Endothelial cell of umbilical vein (primary cell): ENCODE measurements at regions not wholly inside any gene's neighbourhood (a gene's known extent, or its start where the extent isn't known, plus 50 kb on each side); places are given as distances from the start of the nearest gene placed in this dataset.

Experiments used
- BruUV-seq: library from RNA; stranded (reverse); fragments of 400-500 nt; replicated peaks from 2 replicates; lab custom pipeline; 2021; lab: Mats Ljungman, UMichigan
- CTCF ChIA-PET: fragments of 300-600, 350-600 bp; sonication (Branson Sonifier 250); formaldehyde crosslinking; loops from one replicate; lab custom pipeline; 2021; ENCODE audit warnings: antibody characterized with exemption, inconsistent platforms; lab: Charles Lee
- POLR2A ChIA-PET: fragments of 300-600, 350-600 bp; sonication (Branson Sonifier 250); formaldehyde crosslinking; loops from one replicate; lab custom pipeline; 2021; ENCODE audit warnings: antibody characterized with exemption, inconsistent platforms; lab: Charles Lee
- DNase-seq: peaks from one replicate; pipeline ENCODE4 v3.0.0-alpha.2; 2011; ENCODE audit warnings: low read depth, low spot score
- FAIRE-seq: peaks from 2 replicates; lab custom pipeline; 2011; peaks lifted over from hg19 to GRCh38; lab: Jason Lieb, UNC
- H2AFZ ChIP-seq: 2 replicates; pipeline ENCODE4 v1.6.0; 2012; ENCODE audit warnings: low read depth, low read length, control low read depth, inconsistent platforms
- H3K27ac ChIP-seq: 2 replicates; pipeline ENCODE4 v1.5.1; 2011; ENCODE audit warnings: low read depth, mild to moderate bottlenecking, control low read depth, low read length, moderate library complexity; ENCODE audit not compliant: insufficient read depth
- H3K27me3 ChIP-seq, 2 experiments: 2 replicates each; pipeline versions ENCODE4 v1.6.0 to v1.6.1; 2011; ENCODE audit warnings: low read length in 2 of 2, mixed read lengths in 1 of 2; ENCODE audit not compliant: control insufficient read depth in 2 of 2, insufficient read depth in 2 of 2
- H3K36me3 ChIP-seq, 2 experiments: 2 replicates in 1 of 2; 3 replicates in 1 of 2; pipeline ENCODE4 v1.5.1; 2011; ENCODE audit warnings: low read length in 2 of 2, mild to moderate bottlenecking in 1 of 2, moderate library complexity in 1 of 2; ENCODE audit not compliant: control insufficient read depth in 2 of 2, insufficient read depth in 2 of 2; ENCODE audit errors: extremely low read depth in 1 of 2
- H3K4me1 ChIP-seq: 3 replicates; pipeline ENCODE4 v1.5.1; 2011; ENCODE audit warnings: mild to moderate bottlenecking, low read length; ENCODE audit not compliant: control insufficient read depth, insufficient read depth; ENCODE audit errors: extremely low read depth
- H3K4me2 ChIP-seq: 2 replicates; pipeline ENCODE4 v1.6.1; 2011; ENCODE audit warnings: low read length, control low read depth, mixed read lengths; ENCODE audit not compliant: insufficient read depth
- H3K4me3 ChIP-seq, 3 experiments: fragments of 200-600 bp in 1 of 3; sonication (generic), shearing (Covaris generic) in 1 of 3; replicated peaks in 1 of 3; 2 replicates each; pipeline ENCODE4 v1.5.1; 2011 to 2016; ENCODE audit warnings: control low read depth in 3 of 3, low read length in 3 of 3, mild to moderate bottlenecking in 2 of 3, inconsistent platforms in 1 of 3, low read depth in 1 of 3, moderate library complexity in 1 of 3; ENCODE audit not compliant: insufficient read depth in 1 of 3
- H3K79me2 ChIP-seq: 2 replicates; pipeline ENCODE4 v1.6.0; 2012; ENCODE audit warnings: low read length, inconsistent platforms; ENCODE audit not compliant: control insufficient read depth, insufficient read depth
- H3K9ac ChIP-seq: replicated peaks from 2 replicates; pipeline ENCODE3; 2011; ENCODE audit warnings: low read length, control low read depth; ENCODE audit not compliant: insufficient read depth; ENCODE audit errors: extremely low read depth
- H3K9me1 ChIP-seq: replicated peaks from 3 replicates; pipeline ENCODE4 v1.6.0; 2011; ENCODE audit warnings: mild to moderate bottlenecking, low read length; ENCODE audit not compliant: control insufficient read depth, insufficient read depth; ENCODE audit errors: extremely low read depth
- H3K9me3 ChIP-seq: replicated peaks from 2 replicates; pipeline ENCODE4 v1.5.1; 2012; ENCODE audit warnings: low read length, inconsistent platforms; ENCODE audit not compliant: control insufficient read depth, insufficient read depth
- H4K20me1 ChIP-seq: replicated peaks from 2 replicates; pipeline ENCODE3; 2011; ENCODE audit warnings: mild to moderate bottlenecking, low read length; ENCODE audit not compliant: control insufficient read depth, insufficient read depth; ENCODE audit errors: extremely low read depth
- CTCF ChIP-seq, 2 donors: IDR thresholded peaks; 1 replicate in 1 of 2; 2 replicates in 1 of 2; pipeline ENCODE4 v1.5.1; 2011; ENCODE audit warnings: low read length in 2 of 2, mild to moderate bottlenecking in 2 of 2, moderate library complexity in 2 of 2, control low read depth in 1 of 2, inconsistent platforms in 1 of 2, low read depth in 1 of 2; ENCODE audit not compliant: insufficient read depth in 1 of 2; ENCODE audit errors: extremely low read depth in 1 of 2
- EZH2 ChIP-seq: IDR thresholded peaks from 2 replicates; pipeline ENCODE4 v1.6.1; 2012; ENCODE audit warnings: borderline replicate concordance, low read depth, mild to moderate bottlenecking, moderate library complexity, low read length, inconsistent platforms; ENCODE audit not compliant: severe bottlenecking
- FOS ChIP-seq: IDR thresholded peaks from 2 replicates; pipeline ENCODE4 v1.6.1; 2011; ENCODE audit warnings: mild to moderate bottlenecking, low read length, moderate library complexity, borderline replicate concordance; ENCODE audit not compliant: insufficient read depth
- JUN ChIP-seq: IDR thresholded peaks from 2 replicates; pipeline ENCODE4 v1.6.1; 2011; ENCODE audit warnings: borderline replicate concordance, low read depth; ENCODE audit not compliant: insufficient read length, insufficient read depth
- MAX ChIP-seq: IDR thresholded peaks from 2 replicates; pipeline ENCODE4 v1.6.1; 2011; ENCODE audit not compliant: insufficient read depth, insufficient read length
- MYC ChIP-seq: IDR thresholded peaks from one replicate; pipeline ENCODE4 v1.6.1; 2011; ENCODE audit warnings: mild to moderate bottlenecking, low read depth, low read length
- POLR2AphosphoS5 ChIP-seq: IDR thresholded peaks from 2 replicates; pipeline ENCODE4 v1.6.1; 2012; ENCODE audit warnings: low read depth, mild to moderate bottlenecking, control low read depth, low read length, moderate library complexity; ENCODE audit not compliant: insufficient read depth
- dilution Hi-C: fragments of 300-500 bp; cut with MboI; formaldehyde crosslinking; loops from one replicate; pipeline ENCODE4 v1.15.0; 2019; ENCODE audit warnings: low sequenced_read_pairs; ENCODE audit not compliant: extremely low pct_ligation_motif_present
- intact Hi-C: fragments of 100-400 bp; cut with micrococcal nuclease; formaldehyde crosslinking; loops from one replicate; pipeline ENCODE4 v1.10.0; 2022

DNA sequence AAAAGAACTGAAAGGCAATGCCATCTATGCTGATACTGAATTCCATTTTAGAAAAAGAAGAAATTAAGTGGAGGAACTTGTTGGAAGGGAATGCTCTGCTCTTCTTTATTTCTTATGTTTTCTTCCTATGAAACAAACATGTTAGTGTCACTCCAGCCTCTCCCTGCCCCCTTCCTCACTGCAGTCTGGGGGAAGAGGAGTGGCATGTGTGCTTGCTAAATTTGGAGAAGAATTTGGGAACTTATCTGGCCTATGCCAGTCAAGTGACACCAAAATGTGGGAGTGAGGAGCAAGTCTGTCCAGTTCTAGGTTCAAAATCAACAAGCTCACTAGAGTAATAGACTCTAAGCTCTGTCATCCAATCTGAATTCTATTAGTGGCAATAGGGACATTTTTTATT, 214.6 kb downstream of the RBM26 start:
- intact Hi-C loops, result no loop called here
- FAIRE-seq, result no peak
- POLR2A ChIA-PET, result no interaction called here
- dilution Hi-C loops, result no loop called here
- no TSS peak for BruUV-seq
- CTCF ChIA-PET, result interaction anchor here (1.2 kb wide), 1 partner anchor 11 kb away, joined by 3 read pairs; no protein-coding TSS in a partner anchor
- Histone ChIP-seq H3K4me1 (no peaks in the 10 kb centered on the region), H3K4me3 (no peak overlapping the region), H3K9me1 (no peaks in the 10 kb centered on the region), H3K27ac (no peak overlapping the region), H3K9ac (no peak overlapping the region), H3K9me3 (no peaks in the 10 kb centered on the region), H3K36me3 (no peaks in the 10 kb centered on the region), H3K79me2 (no peaks in the 10 kb centered on the region), H2AFZ (no peak overlapping the region), H3K27me3 (no peaks in the 10 kb centered on the region), H3K4me2 (no peak overlapping the region), H4K20me1 (no peaks in the 10 kb centered on the region)
- DNase-seq, result no peak
- TF ChIP-seq CTCF (IDR thresholded peaks at IDR 0.05; ENCODE audit: extremely low read depth in 1 of 2, insufficient read depth in 1 of 2, low read depth in 1 of 2, low read length in 2 of 2) (no peak), MAX (no peak), MYC (no peak), FOS (no peak), JUN (no peak), EZH2 (no peak), POLR2AphosphoS5 (no peak)
